ENCODE measurements at regions not wholly inside any gene's neighbourhood (a gene's known extent, or its start where the extent isn't known, plus 50 kb on each side); places are given as distances from the start of the nearest gene placed in this dataset.

- H3K4me2 ChIP-seq (ENCODE audit: insufficient read depth, insufficient read length, low read length): no peak overlapping the region
- no peak for DNase-seq
- no peak overlapping the region for H3K23ac ChIP-seq (ENCODE audit: insufficient read length, low read depth, low read length)
- H2AK5ac ChIP-seq (ENCODE audit: insufficient read length, low read length): no peak overlapping the region
- H4K8ac ChIP-seq (replicated peaks; ENCODE audit: insufficient read length, low read depth, low read length): no peak overlapping the region
- H3K9me3 ChIP-seq (ENCODE audit: control insufficient read depth, low read depth, low read length): no peaks in the 10 kb centered on the region
- H3K79me1 ChIP-seq (ENCODE audit: insufficient read depth, low read depth, low read length, poor library complexity, severe bottlenecking): no peaks in the 10 kb centered on the region
- no peak overlapping the region for H4K91ac ChIP-seq (ENCODE audit: insufficient read length, low read depth, low read length)
- H3K27ac ChIP-seq (ENCODE audit: insufficient read length, low read depth, low read length): peak overlapping the region; percentile 33
- H2AFZ ChIP-seq (ENCODE audit: low read length): no peak overlapping the region
- no peak overlapping the region for H3K4ac ChIP-seq (ENCODE audit: low read depth, low read length)
- H3K18ac ChIP-seq (ENCODE audit: insufficient read length, low read depth, low read length): no peak overlapping the region
- Mint-ChIP-seq H3K36me3 (ENCODE audit: insufficient read depth in 1 of 3, low read depth in 3 of 3) (peaks cover 0 to under 1% (median under 1%) of the 10 kb centered on the region in 3 experiments; a peak in 2 of 7 replicates), H3K27ac (peak overlapping the region; percentile 97 to 99 (median 97); a peak in 6 of 7 replicates), H3K9me3 (no peaks in the 10 kb centered on the region), H3K27me3 (ENCODE audit: low read depth) (no peaks in the 10 kb centered on the region), H3K4me3 (peak overlapping the region in 1 of 2 experiments; percentile 9; a peak in 1 of 5 replicates), H3K4me1 (peaks cover 35 to 37% of the 10 kb centered on the region in 2 experiments)
- no peak overlapping the region for H3K56ac ChIP-seq (ENCODE audit: insufficient read length, low read depth, low read length)
- H2BK20ac ChIP-seq (ENCODE audit: low read depth, low read length, poor library complexity, severe bottlenecking): no peak overlapping the region
- no peak for TF ChIP-seq CTCF (conservative IDR thresholded peaks at IDR 0.05)
- no peak overlapping the region for H2BK120ac ChIP-seq (ENCODE audit: low read depth, low read length, poor library complexity, severe bottlenecking)
- no peak overlapping the region for H2BK12ac ChIP-seq (ENCODE audit: insufficient read length, low read depth, low read length)
- no peaks in the 10 kb centered on the region for H3K79me2 ChIP-seq (ENCODE audit: insufficient read depth, low read length)
- H3K23me2 ChIP-seq (ENCODE audit: insufficient read length, low read depth, low read length, poor library complexity, severe bottlenecking): no peaks in the 10 kb centered on the region
- H3K27me3 ChIP-seq (ENCODE audit: insufficient read depth, low read length): no peaks in the 10 kb centered on the region
- no peak overlapping the region for H2BK5ac ChIP-seq (ENCODE audit: insufficient read length, low read length)
- no peak overlapping the region for H3K9ac ChIP-seq (ENCODE audit: extremely low read depth, insufficient read length, low read length)
- peak overlapping the region; percentile 45 for H3T11ph ChIP-seq (ENCODE audit: low read length)
- H3K14ac ChIP-seq (ENCODE audit: insufficient read depth, low read length): no peak overlapping the region
- no CpG with 5 or more reads among the region's 2 CpGs for WGBS (ENCODE audit: extremely low coverage, insufficient read length, low lambda C conversion rate)
- no peak overlapping the region for H4K5ac ChIP-seq (ENCODE audit: insufficient read length, low read depth, low read length)
- no peak overlapping the region for H2BK15ac ChIP-seq (ENCODE audit: low read depth, low read length)
- H4K20me1 ChIP-seq (ENCODE audit: control insufficient read depth, insufficient read depth, insufficient read length): no peaks in the 10 kb centered on the region
- peaks cover 5% of the 10 kb centered on the region for H3K4me1 ChIP-seq (ENCODE audit: insufficient read depth, low read length)
Observed at GRCh38 chr12:43271659-43272058, 280.3 kb downstream of the ADAMTS20 start.
